A549 (cell line): ENCODE measurements at regions not wholly inside any gene's neighbourhood (a gene's known extent, or its start where the extent isn't known, plus 50 kb on each side); places are given as distances from the start of the nearest gene placed in this dataset.

ENCODE experiments used
- EHF ChIP-seq: fragments of 250-450 bp; sonication (Bioruptor Pico); IDR thresholded peaks from 2 replicates; pipeline ENCODE4 v1.5.0; 2020; ENCODE audit warnings: mild to moderate bottlenecking
- ZNF302 ChIP-seq: fragments of 250-450 bp; sonication (Bioruptor Pico); IDR thresholded peaks from 2 replicates; pipeline ENCODE4 v1.9.0; 2021; ENCODE audit warnings: inconsistent platforms, mild to moderate bottlenecking, moderate library complexity

DNA sequence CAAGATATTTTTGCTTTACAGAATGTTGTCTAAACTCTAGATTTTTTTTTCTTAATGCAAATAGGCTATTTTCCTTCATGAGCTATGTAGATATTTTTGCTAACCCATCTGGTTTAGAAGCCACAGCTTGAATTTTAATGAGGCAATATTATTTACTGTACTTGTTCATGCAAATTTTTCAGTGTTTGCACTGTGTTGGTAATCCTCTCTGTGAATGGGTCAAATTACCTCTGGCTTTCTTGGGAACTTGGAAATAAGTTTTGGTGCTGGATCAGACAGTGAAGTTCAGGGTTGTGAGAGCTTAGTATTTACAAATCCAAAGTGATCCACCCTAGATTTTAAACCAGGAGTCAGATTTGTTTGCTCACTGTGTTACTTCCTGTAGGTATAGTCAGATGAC, 686.9 kb downstream of the NXPH1 start:
- TF ChIP-seq EHF (CRISPR knock-in tag) (no peak), ZNF302 (CRISPR knock-in tag) (no peak)
